H1 (cell line): ENCODE measurements at regions not wholly inside any gene's neighbourhood (a gene's known extent, or its start where the extent isn't known, plus 50 kb on each side); places are given as distances from the start of the nearest gene placed in this dataset.

ENCODE experiments used
- BRCA1 ChIP-seq: IDR thresholded peaks from 2 replicates; pipeline ENCODE4 v1.6.1; 2012; ENCODE audit warnings: low read depth, low read length, improper control_type of control experiment
- CHD1 ChIP-seq: IDR thresholded peaks from 2 replicates; pipeline ENCODE4 v1.6.1; 2012; ENCODE audit warnings: low read depth, low read length, improper control_type of control experiment
- E2F6 ChIP-seq: IDR thresholded peaks from 2 replicates; pipeline ENCODE4 v1.6.1; 2012; ENCODE audit warnings: inconsistent platforms
- EZH2 ChIP-seq: fragments of 200-600 bp; sonication (generic); IDR thresholded peaks from 2 replicates; pipeline ENCODE4 v1.7.1; 2012; ENCODE audit warnings: low read depth, mild to moderate bottlenecking, moderate library complexity, low read length, inconsistent platforms; ENCODE audit not compliant: severe bottlenecking
- POLR2A ChIP-seq, 2 experiments: IDR thresholded peaks; 1 replicate in 1 of 2; 2 replicates in 1 of 2; pipeline ENCODE4 v1.6.1; 2011; ENCODE audit warnings: low read depth in 2 of 2, low read length in 2 of 2, mild to moderate bottlenecking in 2 of 2; ENCODE audit errors: control extremely low read depth in 1 of 2
- USF2 ChIP-seq: IDR thresholded peaks from 2 replicates; pipeline ENCODE4 v1.6.1; 2011; ENCODE audit warnings: low read length, improper control_type of control experiment
- YY1 ChIP-seq: IDR thresholded peaks from 2 replicates; pipeline ENCODE4 v1.6.1; 2011; ENCODE audit warnings: low read depth, mild to moderate bottlenecking, low read length
- TF ChIP-seq, protein P1 (sequence below), 3 experiments: IDR thresholded peaks; 1 replicate in 2 of 3; 2 replicates in 1 of 3; pipeline versions ENCODE4 v1.5.1 to v1.6.1; 2011; ENCODE audit warnings: low read length in 3 of 3, mild to moderate bottlenecking in 3 of 3, inconsistent platforms in 2 of 3, low read depth in 1 of 3, moderate library complexity in 1 of 3; ENCODE audit not compliant: insufficient read depth in 1 of 3; ENCODE audit errors: control extremely low read depth in 1 of 3

DNA sequence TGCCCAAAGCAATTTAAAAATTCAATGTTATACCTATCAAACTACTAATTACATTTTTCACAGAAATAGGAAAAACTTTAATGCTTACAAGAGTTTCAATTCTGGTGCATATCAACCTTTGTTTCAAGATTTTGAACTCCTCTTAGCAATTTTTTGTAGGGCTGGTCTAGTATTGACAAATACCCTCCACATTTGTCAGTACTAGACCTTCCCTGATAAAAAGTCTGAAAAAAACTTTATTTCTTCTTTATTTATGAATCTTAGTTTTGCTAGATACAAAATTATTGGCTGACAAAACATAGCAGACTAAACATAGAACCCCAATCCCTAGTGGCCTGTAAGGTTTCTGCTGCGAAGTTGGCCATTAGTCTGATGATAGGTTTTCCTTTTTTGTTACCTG, 1804.9 kb downstream of the EFNA5 start:
- TF ChIP-seq E2F6 (no peak), EZH2 (no peak), POLR2A (IDR thresholded peaks at IDR 0.05; ENCODE audit: control extremely low read depth in 1 of 2, low read depth in 2 of 2, low read length in 2 of 2) (no peak), YY1 (no peak), BRCA1 (no peak), CHD1 (no peak), USF2 (no peak)
- TF ChIP-seq, protein P1, sequence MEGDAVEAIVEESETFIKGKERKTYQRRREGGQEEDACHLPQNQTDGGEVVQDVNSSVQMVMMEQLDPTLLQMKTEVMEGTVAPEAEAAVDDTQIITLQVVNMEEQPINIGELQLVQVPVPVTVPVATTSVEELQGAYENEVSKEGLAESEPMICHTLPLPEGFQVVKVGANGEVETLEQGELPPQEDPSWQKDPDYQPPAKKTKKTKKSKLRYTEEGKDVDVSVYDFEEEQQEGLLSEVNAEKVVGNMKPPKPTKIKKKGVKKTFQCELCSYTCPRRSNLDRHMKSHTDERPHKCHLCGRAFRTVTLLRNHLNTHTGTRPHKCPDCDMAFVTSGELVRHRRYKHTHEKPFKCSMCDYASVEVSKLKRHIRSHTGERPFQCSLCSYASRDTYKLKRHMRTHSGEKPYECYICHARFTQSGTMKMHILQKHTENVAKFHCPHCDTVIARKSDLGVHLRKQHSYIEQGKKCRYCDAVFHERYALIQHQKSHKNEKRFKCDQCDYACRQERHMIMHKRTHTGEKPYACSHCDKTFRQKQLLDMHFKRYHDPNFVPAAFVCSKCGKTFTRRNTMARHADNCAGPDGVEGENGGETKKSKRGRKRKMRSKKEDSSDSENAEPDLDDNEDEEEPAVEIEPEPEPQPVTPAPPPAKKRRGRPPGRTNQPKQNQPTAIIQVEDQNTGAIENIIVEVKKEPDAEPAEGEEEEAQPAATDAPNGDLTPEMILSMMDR (IDR thresholded peaks at IDR 0.05; ENCODE audit: control extremely low read depth in 1 of 3, insufficient read depth in 1 of 3, low read depth in 1 of 3, low read length in 3 of 3), result no peak
